ENCODE measurements at regions not wholly inside any gene's neighbourhood (a gene's known extent, or its start where the extent isn't known, plus 50 kb on each side); places are given as distances from the start of the nearest gene placed in this dataset.

- no peaks in the 10 kb centered on the region for H3K9me3 Mint-ChIP-seq
- no peak overlapping the region for H3K27ac Mint-ChIP-seq
- peaks cover 3% of the 10 kb centered on the region for H3K36me3 Mint-ChIP-seq
- no peaks in the 10 kb centered on the region for H3K4me1 Mint-ChIP-seq
- H3K4me3 Mint-ChIP-seq, result no peak overlapping the region
- peaks cover 14% of the 10 kb centered on the region for H3K27me3 Mint-ChIP-seq
These were observed 314.3 kb downstream of the TNS1 start for GRCh38 chr2:217688494-217688893.

GRCh38 chr2:217687771-217688170, 315.0 kb downstream of the TNS1 start:
- H3K9me3 Mint-ChIP-seq, result no peaks in the 10 kb centered on the region
- no peak overlapping the region for H3K4me3 Mint-ChIP-seq
- no peak overlapping the region for H3K27ac Mint-ChIP-seq
- peaks cover 14% of the 10 kb centered on the region for H3K27me3 Mint-ChIP-seq
- peaks cover 3% of the 10 kb centered on the region for H3K36me3 Mint-ChIP-seq
- H3K4me1 Mint-ChIP-seq, result no peaks in the 10 kb centered on the region

GRCh38 chr2:217685255-217685605, 317.6 kb downstream of the TNS1 start:
- no peak overlapping the region for H3K27ac Mint-ChIP-seq
- no peaks in the 10 kb centered on the region for H3K36me3 Mint-ChIP-seq
- no peaks in the 10 kb centered on the region for H3K4me1 Mint-ChIP-seq
- no peak overlapping the region for H3K4me3 Mint-ChIP-seq
- H3K27me3 Mint-ChIP-seq, result peaks cover 14% of the 10 kb centered on the region
- no peaks in the 10 kb centered on the region for H3K9me3 Mint-ChIP-seq

GRCh38 chr2:217684431-217685254, 318.2 kb downstream of the TNS1 start:
- H3K4me1 Mint-ChIP-seq, result no peaks in the 10 kb centered on the region
- H3K36me3 Mint-ChIP-seq, result no peaks in the 10 kb centered on the region
- H3K27me3 Mint-ChIP-seq, result peaks cover 12% of the 10 kb centered on the region
- H3K4me3 Mint-ChIP-seq, result no peak overlapping the region
- no peak overlapping the region for H3K27ac Mint-ChIP-seq
- no peaks in the 10 kb centered on the region for H3K9me3 Mint-ChIP-seq

- Mint-ChIP-seq H3K9me3 (peaks cover 0 to 4% (median 0%) of the 10 kb centered on the region in 3 donors), H3K27me3 (peaks cover 11% of the 10 kb centered on the region), H3K36me3 (no peaks in the 10 kb centered on the region), H3K27ac (no peak overlapping the region), H3K4me3 (no peak overlapping the region), H3K4me1 (no peaks in the 10 kb centered on the region)
These were observed 319.5 kb downstream of the TNS1 start for GRCh38 chr2:217683106-217683870.

- Mint-ChIP-seq H3K4me1 (no peaks in the 10 kb centered on the region), H3K27ac (peak overlapping the region in 1 of 3 donors; percentile 61), H3K27me3 (peaks cover 7% of the 10 kb centered on the region)
These were observed 321.0 kb downstream of the TNS1 start for GRCh38 chr2:217681791-217682190.

GRCh38 chr2:217680381-217680780, 322.4 kb downstream of the TNS1 start:
- H3K9me3 Mint-ChIP-seq, result peaks cover 0 to 4% (median 1%) of the 10 kb centered on the region in 3 donors
- H3K4me1 Mint-ChIP-seq, result no peaks in the 10 kb centered on the region
- H3K36me3 Mint-ChIP-seq, result no peaks in the 10 kb centered on the region

More at GRCh38 chr2:217681791-217682190, 321.0 kb downstream of the TNS1 start:
- H3K4me3 Mint-ChIP-seq, result no peak overlapping the region
- peaks cover 0 to 4% (median 0%) of the 10 kb centered on the region in 3 donors for H3K9me3 Mint-ChIP-seq
- H3K36me3 Mint-ChIP-seq, result no peaks in the 10 kb centered on the region

GRCh38 chr2:217673627-217674026, 329.2 kb downstream of the TNS1 start:
- Mint-ChIP-seq H3K4me3 (no peak overlapping the region), H3K9me3 (peaks cover 0 to 6% (median 4%) of the 10 kb centered on the region in 3 donors), H3K27ac (no peak overlapping the region), H3K4me1 (no peaks in the 10 kb centered on the region), H3K36me3 (no peaks in the 10 kb centered on the region), H3K27me3 (peaks cover 5% of the 10 kb centered on the region)

More at GRCh38 chr2:217680381-217680780, 322.4 kb downstream of the TNS1 start:
- no peak overlapping the region for H3K27ac Mint-ChIP-seq
- no peak overlapping the region for H3K4me3 Mint-ChIP-seq
- H3K27me3 Mint-ChIP-seq, result peaks cover under 1% of the 10 kb centered on the region

- peaks cover 0 to 4% (median 3%) of the 10 kb centered on the region in 3 donors for H3K9me3 Mint-ChIP-seq
- H3K4me3 Mint-ChIP-seq, result no peak overlapping the region
- peaks cover 5% of the 10 kb centered on the region for H3K27me3 Mint-ChIP-seq
- H3K36me3 Mint-ChIP-seq, result no peaks in the 10 kb centered on the region
- no peak overlapping the region for H3K27ac Mint-ChIP-seq
- no peaks in the 10 kb centered on the region for H3K4me1 Mint-ChIP-seq
These were observed 330.3 kb downstream of the TNS1 start for GRCh38 chr2:217672472-217672871.

- H3K9me3 Mint-ChIP-seq, result peaks cover 0 to 4% (median 3%) of the 10 kb centered on the region in 3 donors
- peaks cover 1% of the 10 kb centered on the region for H3K36me3 Mint-ChIP-seq
These were observed 330.9 kb downstream of the TNS1 start for GRCh38 chr2:217671871-217672270.

GRCh38 chr2:217671075-217671474, 331.7 kb downstream of the TNS1 start:
- H3K4me3 Mint-ChIP-seq, result no peak overlapping the region
- H3K27ac Mint-ChIP-seq, result no peak overlapping the region
- H3K4me1 Mint-ChIP-seq, result no peaks in the 10 kb centered on the region
- peaks cover 0 to 4% (median 3%) of the 10 kb centered on the region in 3 donors for H3K9me3 Mint-ChIP-seq
- peaks cover 5% of the 10 kb centered on the region for H3K27me3 Mint-ChIP-seq
- peaks cover 2% of the 10 kb centered on the region for H3K36me3 Mint-ChIP-seq

More at GRCh38 chr2:217671871-217672270, 330.9 kb downstream of the TNS1 start:
- H3K4me1 Mint-ChIP-seq, result no peaks in the 10 kb centered on the region
- no peak overlapping the region for H3K4me3 Mint-ChIP-seq
- no peak overlapping the region for H3K27ac Mint-ChIP-seq
- peaks cover 5% of the 10 kb centered on the region for H3K27me3 Mint-ChIP-seq

- peak overlapping the region in 1 of 4 donors; percentile 9 for H3K4me3 Mint-ChIP-seq
- H3K36me3 Mint-ChIP-seq, result peaks cover 2% of the 10 kb centered on the region
- no peaks in the 10 kb centered on the region for H3K4me1 Mint-ChIP-seq
- no peak overlapping the region for H3K27ac Mint-ChIP-seq
- peaks cover 0 to 3% (median 2%) of the 10 kb centered on the region in 3 donors for H3K9me3 Mint-ChIP-seq
- peaks cover 5% of the 10 kb centered on the region for H3K27me3 Mint-ChIP-seq
These were observed 333.0 kb downstream of the TNS1 start for GRCh38 chr2:217669831-217670230.

GRCh38 chr2:217667512-217667911, 335.3 kb downstream of the TNS1 start:
- no peaks in the 10 kb centered on the region for H3K4me1 Mint-ChIP-seq
- H3K4me3 Mint-ChIP-seq, result no peak overlapping the region

GRCh38 chr2:217667035-217667434, 335.8 kb downstream of the TNS1 start:
- H3K4me3 Mint-ChIP-seq, result no peak overlapping the region
- H3K4me1 Mint-ChIP-seq, result no peaks in the 10 kb centered on the region
- H3K27ac Mint-ChIP-seq, result no peak overlapping the region
- peaks cover 0 to 2% (median 1%) of the 10 kb centered on the region in 3 donors for H3K9me3 Mint-ChIP-seq
- peaks cover 6% of the 10 kb centered on the region for H3K27me3 Mint-ChIP-seq
- H3K36me3 Mint-ChIP-seq, result peaks cover 4% of the 10 kb centered on the region

More at GRCh38 chr2:217667512-217667911, 335.3 kb downstream of the TNS1 start:
- H3K27me3 Mint-ChIP-seq, result peaks cover 6% of the 10 kb centered on the region
- peaks cover 4% of the 10 kb centered on the region for H3K36me3 Mint-ChIP-seq
- H3K27ac Mint-ChIP-seq, result no peak overlapping the region
- H3K9me3 Mint-ChIP-seq, result peaks cover 0 to 2% (median 1%) of the 10 kb centered on the region in 3 donors

- Mint-ChIP-seq H3K4me3 (no peak overlapping the region), H3K4me1 (peaks cover 0 to 1% (median 0%) of the 10 kb centered on the region in 3 donors), H3K27ac (no peak overlapping the region), H3K36me3 (peaks cover 4% of the 10 kb centered on the region), H3K27me3 (peaks cover 6% of the 10 kb centered on the region), H3K9me3 (peaks cover 0 to 2% (median 1%) of the 10 kb centered on the region in 3 donors)
These were observed 336.5 kb downstream of the TNS1 start for GRCh38 chr2:217666338-217666737.

Data from IgD-negative memory B cell (primary cell).